ENCODE measurements at regions not wholly inside any gene's neighbourhood (a gene's known extent, or its start where the extent isn't known, plus 50 kb on each side); places are given as distances from the start of the nearest gene placed in this dataset.

- no peak overlapping the region for H3K23ac ChIP-seq (ENCODE audit: insufficient read length)
- H2AFZ ChIP-seq (ENCODE audit: low read length), result no peak overlapping the region
- no peak overlapping the region for H4K8ac ChIP-seq (ENCODE audit: extremely low read depth, insufficient read depth, low read length)
- no peak overlapping the region for H3K4ac ChIP-seq (replicated peaks; ENCODE audit: insufficient read length, low read depth, low read length)
- no peaks in the 10 kb centered on the region; the same call in 1 of the 2 replicates for H3K23me2 ChIP-seq (ENCODE audit: low read depth, low read length)
- H3K9ac ChIP-seq (replicated peaks in 1 of 4; ENCODE audit: extremely low read depth in 1 of 4, low read depth in 3 of 4, low read length in 3 of 4), result no peak overlapping the region
- no peak overlapping the region for H4K91ac ChIP-seq (replicated peaks; ENCODE audit: insufficient read length, low read length)
- no peaks in the 10 kb centered on the region for H3K79me1 ChIP-seq (ENCODE audit: low read depth, low read length)
- DNase-seq (ENCODE audit: low read depth in 1 of 2, low spot score in 2 of 2), result no peak
- no peak overlapping the region for H3K4me2 ChIP-seq (ENCODE audit: insufficient read depth in 1 of 2, low read depth in 2 of 2, low read length in 2 of 2)
- no peak overlapping the region for H2BK12ac ChIP-seq (ENCODE audit: low read depth, low read length)
- no peak overlapping the region for H3K4me3 ChIP-seq (ENCODE audit: extremely low read depth in 1 of 4, insufficient read depth in 2 of 4, low read depth in 3 of 4, low read length in 4 of 4)
- H2AK5ac ChIP-seq (ENCODE audit: low read depth, low read length), result no peak overlapping the region
- no peak overlapping the region for H4K5ac ChIP-seq (ENCODE audit: insufficient read length, low read depth, low read length)
- no peak for FAIRE-seq
- no peaks in the 10 kb centered on the region for H3K4me1 ChIP-seq (replicated peaks in 1 of 4; ENCODE audit: control insufficient read depth in 3 of 4, insufficient read depth in 4 of 4, low read length in 3 of 4)
- no peaks in the 10 kb centered on the region for H4K20me1 ChIP-seq (replicated peaks in 1 of 2; ENCODE audit: control insufficient read depth in 1 of 2, insufficient read depth in 2 of 2, low read length in 2 of 2)
- H3K14ac ChIP-seq (ENCODE audit: insufficient read length), result no peak overlapping the region
- H3K18ac ChIP-seq (ENCODE audit: extremely low read depth, low read length), result no peak overlapping the region
- 89% methylated on average over 4 of the region's 4 CpGs; no CpG with 5 or more reads in 1 of the 2 experiments for WGBS, 2 experiments (ENCODE audit: extremely low coverage in 1 of 2, insufficient coverage in 1 of 2, insufficient read length in 1 of 2, insufficient replicate concordance in 2 of 2, low coverage in 1 of 2, low lambda C conversion rate in 2 of 2, missing lambda C conversion rate in 1 of 2)
- no peak overlapping the region for H2BK15ac ChIP-seq (ENCODE audit: low read length)
- POLR2A ChIA-PET (ENCODE audit: partially characterized antibody), result no interaction called here
- CTCF ChIA-PET (ENCODE audit: partially characterized antibody), result no interaction called here
- no peak overlapping the region for H2BK20ac ChIP-seq (ENCODE audit: low read length)
- no peaks in the 10 kb centered on the region for H3K36me3 ChIP-seq (ENCODE audit: control insufficient read depth in 2 of 4, insufficient read depth in 4 of 4, low read length in 3 of 4)
- no peak overlapping the region for H2BK5ac ChIP-seq (ENCODE audit: low read depth, low read length)
- H3K27ac ChIP-seq (ENCODE audit: low read depth, low read length), result no peak overlapping the region
- H2BK120ac ChIP-seq (replicated peaks; ENCODE audit: low read depth, low read length), result no peak overlapping the region
- no peaks in the 10 kb centered on the region for H3K9me3 ChIP-seq (ENCODE audit: insufficient read depth in 2 of 2, low read depth in 1 of 2, low read length in 1 of 2)
- H3K56ac ChIP-seq (replicated peaks; ENCODE audit: insufficient read length, low read depth, low read length), result no peak overlapping the region
- H3K79me2 ChIP-seq (ENCODE audit: control insufficient read depth in 1 of 2, insufficient read depth in 2 of 2, low read length in 2 of 2), result no peaks in the 10 kb centered on the region
- H3K27me3 ChIP-seq (replicated peaks in 1 of 4; ENCODE audit: control insufficient read depth in 3 of 4, extremely low read depth in 1 of 4, insufficient read depth in 3 of 4, low read length in 3 of 4), result no peaks in the 10 kb centered on the region
- TF ChIP-seq SUZ12 (IDR thresholded peaks at IDR 0.05; ENCODE audit: low read length), result no peak
- no peak for TF ChIP-seq E2F6 (IDR thresholded peaks at IDR 0.05)
- TF ChIP-seq TCF12 (IDR thresholded peaks at IDR 0.05; ENCODE audit: low read depth, low read length), result no peak
- TF ChIP-seq TBP (IDR thresholded peaks at IDR 0.05; ENCODE audit: low read depth, low read length), result no peak
- no peak for TF ChIP-seq FOSL1 (IDR thresholded peaks at IDR 0.05; ENCODE audit: insufficient read depth, low read depth, low read length)
- no peak for TF ChIP-seq MAX (IDR thresholded peaks at IDR 0.05)
- TF ChIP-seq JUND (IDR thresholded peaks at IDR 0.05; ENCODE audit: low read length), result no peak
- TF ChIP-seq PHF8 (conservative IDR thresholded peaks at IDR 0.05; ENCODE audit: low read depth, low read length), result no peak
- no peak for TF ChIP-seq HDAC2 (IDR thresholded peaks at IDR 0.05; ENCODE audit: borderline replicate concordance in 1 of 2, low read depth in 2 of 2, low read length in 2 of 2)
- no peak for TF ChIP-seq POU5F1 (IDR thresholded peaks at IDR 0.05; ENCODE audit: low read depth, low read length)
- no peak for TF ChIP-seq CEBPB (IDR thresholded peaks at IDR 0.05; ENCODE audit: low read depth, low read length)
- TF ChIP-seq RAD21 (IDR thresholded peaks at IDR 0.05 in 1 of 2, conservative IDR thresholded peaks at IDR 0.05 in 1 of 2; ENCODE audit: low read depth in 2 of 2, low read length in 2 of 2), result no peak
- no peak for TF ChIP-seq SRF (IDR thresholded peaks at IDR 0.05; ENCODE audit: low read depth, low read length)
- TF ChIP-seq KDM4A (IDR thresholded peaks at IDR 0.05; ENCODE audit: low read depth, low read length, severe bottlenecking), result no peak
These were observed 107.6 kb upstream of the SPATA12 start for GRCh38 chr3:56952846-56953245.
